Chondrocyte (in vitro differentiated cells): ENCODE measurements at regions not wholly inside any gene's neighbourhood (a gene's known extent, or its start where the extent isn't known, plus 50 kb on each side); places are given as distances from the start of the nearest gene placed in this dataset.
"Not testable (repeated sequence)": the region's sequence is repeated elsewhere in the genome, so short reads cannot be mapped to it uniquely, and the experiment has no call there.

Experiments used
- DNase-seq: peaks from one replicate; pipeline ENCODE4 v3.0.0; 2021; ENCODE audit warnings: mixed read lengths, low spot score
- H3K27ac Mint-ChIP-seq: one replicate; pipeline ENCODE4 v1.8.0; 2021; ENCODE audit warnings: mild to moderate bottlenecking, moderate library complexity, mixed read lengths; ENCODE audit not compliant: unreplicated experiment
- H3K27me3 Mint-ChIP-seq: 2 replicates; pipeline ENCODE4 v1.8.0; 2021; ENCODE audit warnings: low read depth, mixed read lengths
- H3K36me3 Mint-ChIP-seq: 2 replicates; pipeline ENCODE4 v1.8.0; 2021; ENCODE audit warnings: low read depth, mixed read lengths
- H3K4me1 Mint-ChIP-seq: 2 replicates; pipeline ENCODE4 v1.8.0; 2021; ENCODE audit warnings: low read depth, mild to moderate bottlenecking, mixed read lengths
- H3K4me3 Mint-ChIP-seq: one replicate; pipeline ENCODE4 v1.8.0; 2021; ENCODE audit warnings: mild to moderate bottlenecking, moderate library complexity, mixed read lengths; ENCODE audit not compliant: unreplicated experiment
- H3K9me3 Mint-ChIP-seq: 2 replicates; pipeline ENCODE4 v1.8.0; 2021; ENCODE audit warnings: low read depth, mixed read lengths
- CTCF ChIP-seq: fragments of 200-600 bp; sonication (generic); IDR thresholded peaks from 2 replicates; pipeline ENCODE4 v1.5.0; 2021; ENCODE audit warnings: antibody characterized with exemption, mild to moderate bottlenecking, moderate library complexity

DNA sequence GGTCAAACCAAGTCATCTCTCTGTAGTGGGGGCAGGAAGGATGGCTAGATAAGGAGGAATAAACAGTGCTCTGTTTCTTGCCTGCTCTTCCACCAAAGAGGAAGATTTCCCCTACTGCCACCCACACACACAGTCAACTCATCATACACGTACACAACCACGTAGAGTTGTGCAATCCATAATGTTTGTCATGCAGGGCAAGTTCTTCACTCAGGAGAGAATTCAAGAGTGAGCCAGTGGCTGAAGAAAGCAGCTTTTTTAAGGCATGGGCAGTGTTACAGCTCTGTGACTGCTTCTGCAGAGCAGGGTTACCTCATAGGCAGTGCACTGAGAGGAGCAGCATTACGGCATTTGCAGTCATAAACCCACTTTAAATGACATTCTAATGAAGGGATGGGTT, 283.0 kb downstream of the RND3 start:
- H3K27ac Mint-ChIP-seq: no peak overlapping the region
- H3K27me3 Mint-ChIP-seq: no peaks in the 10 kb centered on the region
- H3K4me3 Mint-ChIP-seq: no peak overlapping the region
- peaks cover 8% of the 10 kb centered on the region for H3K4me1 Mint-ChIP-seq
- TF ChIP-seq CTCF: no peak
- no peaks in the 10 kb centered on the region for H3K9me3 Mint-ChIP-seq
- no peak for DNase-seq
- no peaks in the 10 kb centered on the region for H3K36me3 Mint-ChIP-seq

GRCh38 chr2:150194816-150195215, 292.7 kb downstream of the RND3 start:
- DNase-seq, H3K4me1 Mint-ChIP-seq, H3K4me3 Mint-ChIP-seq, H3K27ac Mint-ChIP-seq, H3K27me3 Mint-ChIP-seq, H3K36me3 Mint-ChIP-seq: not testable (repeated sequence)
- peaks cover 16% of the 10 kb centered on the region for H3K9me3 Mint-ChIP-seq

DNA sequence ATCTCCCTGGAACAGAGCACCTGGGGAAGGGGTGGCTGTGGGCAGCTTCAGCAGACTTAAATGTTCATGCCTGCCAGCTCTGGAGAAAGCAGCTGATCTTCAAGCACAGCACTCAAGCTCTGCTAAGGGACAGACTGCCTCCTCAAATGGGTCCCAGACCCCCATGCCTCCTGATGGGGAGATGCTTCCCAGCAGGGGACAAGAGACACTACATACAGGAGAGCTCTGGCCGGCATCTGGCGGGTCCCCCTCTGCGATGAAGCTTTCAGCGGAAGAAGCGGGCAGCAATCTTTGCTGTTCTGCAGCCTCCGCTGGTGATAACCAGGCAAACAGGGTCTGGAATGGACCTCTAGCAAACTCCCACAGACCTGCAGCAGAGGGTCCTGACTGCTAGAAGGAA, 294.8 kb downstream of the RND3 start:
- Mint-ChIP-seq H3K9me3 (peaks cover 18% of the 10 kb centered on the region), H3K4me1 (peaks cover 25% of the 10 kb centered on the region), H3K36me3 (peaks cover 2% of the 10 kb centered on the region), H3K27me3 (no peaks in the 10 kb centered on the region), H3K27ac (no peak overlapping the region), H3K4me3 (no peak overlapping the region)
- DNase-seq: no peak
- no peak for TF ChIP-seq CTCF

DNA sequence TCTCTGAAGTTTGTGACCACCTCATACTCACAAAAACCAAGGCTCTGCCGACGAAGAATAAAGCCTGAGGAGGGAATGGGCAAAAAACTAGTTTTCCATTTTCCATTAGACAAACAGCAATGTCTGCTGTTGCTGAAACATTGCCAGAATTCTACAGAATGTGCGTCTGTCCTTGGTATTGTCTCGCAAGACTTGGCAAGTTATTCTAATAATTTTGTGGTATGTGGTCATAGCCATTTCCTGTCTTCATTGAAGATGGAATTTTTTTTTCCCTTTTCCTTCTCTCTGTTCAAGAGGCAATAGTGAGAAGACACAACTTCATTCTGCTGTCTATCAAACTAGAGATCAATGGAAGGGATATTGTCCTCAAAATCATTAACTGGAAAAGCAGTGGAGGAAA, 296.1 kb downstream of the RND3 start:
- Mint-ChIP-seq H3K9me3 (peaks cover 12% of the 10 kb centered on the region), H3K27me3 (no peaks in the 10 kb centered on the region), H3K27ac (no peak overlapping the region), H3K4me3 (no peak overlapping the region), H3K36me3 (peaks cover 2% of the 10 kb centered on the region), H3K4me1 (peaks cover 27% of the 10 kb centered on the region)
- no peak for DNase-seq
- no peak for TF ChIP-seq CTCF

DNA sequence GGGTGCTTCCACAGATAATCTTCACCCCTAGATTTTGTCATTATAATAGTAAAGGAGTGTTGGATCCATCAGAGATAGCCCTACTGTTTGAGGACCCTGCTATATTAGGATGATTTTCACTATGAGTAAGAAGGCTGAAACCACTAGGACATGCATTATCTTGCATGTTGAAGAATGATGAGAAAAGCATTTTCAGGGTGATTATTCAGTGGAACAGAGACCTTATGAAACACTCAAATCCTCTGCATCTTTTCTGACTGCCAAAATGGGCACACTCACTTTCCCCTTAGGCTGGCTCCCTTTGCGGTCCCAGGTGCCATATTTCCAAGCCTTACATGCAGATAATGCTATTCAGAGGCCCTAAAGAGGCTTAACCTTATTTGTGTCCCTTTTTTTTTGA, 296.9 kb downstream of the RND3 start:
- DNase-seq: no peak
- Mint-ChIP-seq H3K9me3 (peaks cover 9% of the 10 kb centered on the region), H3K36me3 (no peaks in the 10 kb centered on the region), H3K4me1 (peaks cover 27% of the 10 kb centered on the region), H3K27ac (no peak overlapping the region), H3K4me3 (no peak overlapping the region), H3K27me3 (no peaks in the 10 kb centered on the region)
- no peak for TF ChIP-seq CTCF

GRCh38 chr2:150188800-150189199, 298.7 kb downstream of the RND3 start:
- no peaks in the 10 kb centered on the region for H3K36me3 Mint-ChIP-seq
- H3K4me1 Mint-ChIP-seq: peaks cover 27% of the 10 kb centered on the region
- H3K9me3 Mint-ChIP-seq: peaks cover 9% of the 10 kb centered on the region
- no peak overlapping the region for H3K27ac Mint-ChIP-seq
- H3K27me3 Mint-ChIP-seq: no peaks in the 10 kb centered on the region
- DNase-seq: no peak
- H3K4me3 Mint-ChIP-seq: no peak overlapping the region
- TF ChIP-seq CTCF: no peak
